HG03025 (cell line): ENCODE measurements at regions not wholly inside any gene's neighbourhood (a gene's known extent, or its start where the extent isn't known, plus 50 kb on each side); places are given as distances from the start of the nearest gene placed in this dataset.

Source experiments
- ATAC-seq: cut with Tn5 transposase; IDR thresholded peaks from one replicate; pipeline ENCODE4 v1.9.1; 2021; ENCODE audit warnings: mild to moderate bottlenecking, moderate library complexity; ENCODE audit not compliant: unreplicated experiment, low FRiP score

DNA sequence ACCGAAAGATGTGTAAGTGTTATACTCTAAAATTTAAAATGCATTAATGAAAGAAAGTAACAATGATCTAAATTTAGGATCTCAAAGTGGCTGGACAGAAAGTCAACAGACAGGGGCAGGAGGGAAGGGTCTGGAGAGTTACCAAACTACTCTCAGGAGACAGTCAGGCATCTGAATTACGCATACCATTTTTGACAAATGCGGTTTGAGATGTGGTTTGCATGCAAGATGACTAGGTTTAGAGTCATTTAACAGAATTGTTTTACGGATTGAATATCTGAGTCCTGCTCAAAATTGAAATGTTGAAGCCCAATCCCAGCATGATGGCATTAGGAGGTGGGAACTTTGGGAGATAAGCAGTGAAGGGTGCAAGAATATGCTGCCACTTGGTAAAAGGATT, 314.1 kb downstream of the WDR11 start:
- no peak for ATAC-seq

DNA sequence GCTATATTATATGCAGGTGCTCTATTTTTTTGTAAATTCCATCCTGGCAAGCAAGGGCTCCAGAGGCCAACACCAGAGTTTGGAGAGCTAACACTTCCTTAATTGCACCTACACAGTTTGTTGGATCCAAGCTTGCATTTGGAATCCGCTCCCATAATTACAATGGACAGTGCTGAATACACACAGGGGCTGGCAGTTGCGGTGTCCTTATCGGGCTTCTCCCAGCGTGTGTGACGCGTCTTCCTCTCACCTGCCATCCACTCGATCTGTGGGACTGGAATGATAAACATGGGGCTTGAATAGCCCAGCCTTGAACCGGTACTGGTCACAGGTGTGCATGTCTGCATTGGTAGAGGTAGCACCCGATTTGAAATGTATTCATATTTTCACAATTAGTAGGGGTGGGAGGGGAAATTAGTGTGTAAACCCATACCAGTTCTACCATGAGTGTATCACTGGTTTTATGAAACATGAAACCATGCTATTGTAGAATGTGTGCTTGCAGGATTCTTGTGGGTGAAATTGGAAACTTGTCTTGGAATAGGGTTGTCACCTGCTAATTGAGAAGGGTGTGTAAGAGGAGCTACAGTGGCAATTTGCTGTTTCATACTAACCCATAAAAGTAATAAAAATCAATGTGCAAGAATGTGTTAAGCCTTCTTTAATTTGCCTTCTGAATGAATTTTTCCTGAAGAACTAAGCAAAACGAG, 316.5 kb downstream of the WDR11 start:
- no peak for ATAC-seq

DNA sequence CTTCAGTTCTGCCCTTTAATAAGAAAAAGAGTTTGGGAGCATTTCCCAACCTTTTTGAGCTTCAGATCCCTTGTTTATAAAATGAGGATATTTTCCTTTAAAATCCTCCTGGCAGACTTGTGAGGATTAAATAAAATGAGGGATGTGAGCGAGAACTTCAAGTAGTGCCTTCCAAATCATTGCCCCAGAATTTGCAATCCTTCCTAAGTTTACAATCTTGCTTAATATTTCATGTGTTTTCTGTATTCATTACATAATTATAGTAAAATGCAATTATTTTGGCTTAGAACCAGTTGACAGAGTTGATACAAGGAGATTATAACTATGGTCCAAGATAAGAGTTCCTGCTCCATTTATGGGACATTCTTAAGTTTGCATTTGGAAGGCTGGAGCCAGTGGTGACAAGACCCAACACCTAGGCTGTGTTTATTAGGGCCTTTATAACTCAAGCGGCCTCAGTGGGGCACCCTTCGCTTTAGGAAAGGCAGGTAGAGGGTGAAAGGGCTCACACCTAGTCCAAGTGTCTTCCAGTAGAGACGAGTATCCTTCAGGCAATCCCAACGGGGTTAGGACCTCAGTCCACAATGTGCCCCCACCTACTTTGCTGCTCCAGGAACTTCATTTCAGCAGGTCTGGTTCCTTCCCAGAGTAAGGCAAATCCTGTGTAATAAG, 317.5 kb downstream of the WDR11 start:
- no peak for ATAC-seq

DNA sequence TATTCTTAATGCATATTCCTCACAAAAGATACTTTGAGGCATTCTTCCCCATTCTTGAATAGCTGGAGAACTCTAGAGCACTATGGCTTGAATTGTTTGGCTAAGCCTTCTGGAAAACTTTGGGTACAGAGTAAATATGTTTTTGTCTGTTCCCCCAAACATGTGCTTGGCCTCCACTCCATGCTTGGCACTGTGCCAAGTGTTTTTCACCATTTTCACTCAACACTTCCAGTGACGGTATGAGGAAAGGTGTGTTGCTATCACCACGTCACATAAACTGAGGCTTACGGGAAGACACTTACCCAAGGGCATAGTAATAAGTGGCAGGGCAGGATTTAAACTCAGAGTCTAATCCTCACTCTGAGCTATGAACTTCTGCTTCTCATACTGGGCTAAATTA, 318.2 kb downstream of the WDR11 start:
- no peak for ATAC-seq

DNA sequence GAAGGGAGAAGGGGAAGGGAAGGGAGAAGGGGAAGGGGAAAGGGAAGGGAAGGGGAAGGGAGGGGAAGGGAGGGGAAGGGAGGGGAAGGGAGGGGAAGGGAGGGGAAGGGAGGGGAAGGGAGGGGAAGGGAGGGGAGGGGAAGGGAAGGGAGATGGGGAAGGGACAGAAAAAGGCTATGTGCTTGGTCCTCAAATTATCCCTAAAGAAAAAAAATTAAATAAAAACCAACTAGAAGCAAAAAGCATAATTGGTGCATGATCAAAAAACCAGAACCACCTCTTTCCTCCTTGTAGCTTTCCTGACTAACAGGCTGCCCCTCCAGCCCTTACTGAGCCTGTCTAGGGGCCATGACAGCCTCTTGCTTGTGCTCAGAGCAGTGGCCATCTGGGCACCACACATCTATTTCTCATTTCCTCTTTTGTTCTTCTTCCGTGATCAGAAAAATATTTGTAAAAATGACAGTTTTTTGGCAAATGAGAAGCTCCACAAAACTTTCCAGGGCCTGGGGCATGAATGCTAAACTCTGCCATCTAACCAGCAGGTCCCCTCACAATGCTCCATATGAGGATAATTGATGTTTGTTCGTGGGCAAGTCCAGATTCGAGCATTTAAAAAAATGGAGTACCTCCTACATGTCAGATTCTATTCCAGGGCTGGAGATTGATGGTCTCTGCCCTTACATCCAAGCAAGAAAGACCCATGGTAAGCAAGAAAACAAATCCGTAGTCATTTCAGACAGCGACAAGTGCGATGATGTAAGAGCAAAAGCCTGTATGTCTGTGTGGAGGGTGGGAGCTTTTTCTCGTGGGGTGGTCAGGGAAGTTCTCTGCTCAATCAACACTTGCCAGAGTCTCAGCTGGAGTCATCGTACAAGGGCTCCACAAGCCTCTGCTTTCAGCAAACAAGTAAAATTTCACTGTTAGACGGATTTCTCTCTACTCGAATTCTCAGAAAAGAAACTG, 320.9 kb downstream of the WDR11 start:
- no peak for ATAC-seq

DNA sequence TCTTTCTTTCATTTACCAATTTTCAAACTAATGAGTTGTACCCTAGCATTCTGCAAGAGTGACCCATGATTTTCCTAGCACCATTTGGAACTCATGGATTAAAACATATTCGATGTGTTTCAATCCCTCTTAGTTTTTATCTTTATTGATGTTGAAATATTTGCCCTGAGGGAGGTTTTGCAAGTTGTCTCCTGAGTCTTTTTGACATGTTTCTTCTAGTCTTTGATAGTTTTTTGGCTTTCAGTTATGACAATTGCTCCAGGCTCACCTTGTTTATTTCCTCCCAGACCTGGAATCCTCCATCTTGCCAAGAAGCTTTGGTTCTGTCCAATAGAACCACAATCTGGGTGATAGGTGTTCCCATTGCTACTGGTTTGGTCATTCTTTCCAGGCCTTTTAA, 327.8 kb downstream of the WDR11 start:
- ATAC-seq, result no peak

DNA sequence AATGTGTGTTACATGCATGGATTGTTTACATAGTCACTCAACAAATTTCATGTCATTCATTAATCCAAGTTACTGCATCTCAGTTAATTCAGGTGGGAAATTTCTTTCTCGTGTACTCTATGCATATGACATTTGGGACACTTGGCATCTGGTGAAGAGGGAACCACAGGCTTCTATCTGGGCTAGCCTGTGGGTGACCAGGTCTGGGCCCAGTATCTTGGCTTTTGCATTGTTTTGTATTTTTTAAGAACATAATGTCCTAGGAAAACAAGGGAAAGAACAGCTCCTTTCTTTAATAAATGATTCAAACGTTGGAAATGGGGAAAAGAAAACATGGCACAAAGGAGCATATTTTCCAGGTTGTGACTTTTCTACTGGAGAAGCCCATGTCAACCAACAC, 331.1 kb downstream of the WDR11 start:
- ATAC-seq, result no peak

DNA sequence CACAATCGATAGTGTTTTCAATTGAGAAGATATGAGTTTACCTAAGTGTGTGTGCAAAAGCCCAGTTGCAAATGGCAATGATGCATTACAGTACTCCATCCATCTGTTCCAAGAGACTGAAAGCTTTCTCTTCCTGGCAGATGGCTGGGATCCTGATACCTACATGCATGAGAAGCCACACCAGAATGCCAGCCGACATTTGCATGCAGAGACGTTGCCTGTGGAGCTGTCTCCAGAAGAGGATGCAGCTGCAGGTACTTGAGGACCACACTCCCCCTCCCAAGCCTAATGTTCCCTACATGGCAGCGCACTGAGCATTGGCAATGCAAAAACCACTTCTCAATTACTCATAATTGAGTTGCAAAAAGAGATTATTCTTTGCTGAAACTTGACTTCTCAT, 332.1 kb downstream of the WDR11 start:
- ATAC-seq, result no peak

DNA sequence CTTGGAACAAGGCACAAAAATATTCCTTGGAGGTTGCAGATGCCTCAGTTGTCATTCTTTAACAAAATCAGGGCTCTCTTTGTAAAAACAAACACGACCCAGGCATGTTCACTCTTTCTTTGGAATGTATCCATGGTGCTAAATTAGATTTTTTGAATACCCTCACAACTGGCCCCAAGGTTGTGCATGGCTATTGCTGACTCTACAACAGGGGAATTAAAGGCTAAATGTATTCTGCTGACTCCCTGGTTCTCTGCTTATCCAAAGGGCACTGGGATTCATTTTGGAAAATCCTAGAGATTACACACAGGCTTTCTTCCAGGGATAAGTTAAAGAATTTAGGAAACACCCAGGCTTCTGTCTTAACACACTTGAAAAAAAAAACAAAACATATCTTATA, 332.5 kb downstream of the WDR11 start:
- no peak for ATAC-seq

DNA sequence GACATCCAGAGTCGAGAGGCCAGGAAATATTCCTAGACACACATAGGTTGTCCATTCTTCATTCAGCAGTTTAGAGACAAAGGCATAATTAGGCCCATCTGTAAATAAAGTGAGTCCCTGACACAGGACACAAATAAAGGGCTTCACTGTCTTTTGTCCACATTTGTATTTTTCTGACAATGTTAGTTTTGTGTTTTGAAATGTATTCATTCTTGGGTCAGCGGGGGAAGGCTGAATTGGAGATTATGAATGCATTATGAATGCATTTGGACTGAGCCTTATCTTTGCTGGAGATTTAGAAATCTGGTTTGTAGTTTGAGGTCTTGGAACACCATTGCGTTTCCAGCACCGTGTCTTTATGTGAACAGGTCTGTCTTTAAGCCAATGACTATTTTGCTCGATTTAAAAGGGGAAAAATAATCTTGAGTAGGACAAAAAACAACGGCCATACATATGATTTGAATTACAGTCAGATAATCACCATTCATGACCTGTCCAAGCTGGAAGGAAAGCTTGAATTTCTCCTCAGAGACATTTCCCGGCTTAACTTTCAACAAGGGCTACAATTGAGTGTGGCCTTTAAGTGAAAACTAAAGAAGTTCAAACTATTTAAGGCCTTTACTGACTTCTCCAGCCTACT, 334.8 kb downstream of the WDR11 start:
- no peak for ATAC-seq

DNA sequence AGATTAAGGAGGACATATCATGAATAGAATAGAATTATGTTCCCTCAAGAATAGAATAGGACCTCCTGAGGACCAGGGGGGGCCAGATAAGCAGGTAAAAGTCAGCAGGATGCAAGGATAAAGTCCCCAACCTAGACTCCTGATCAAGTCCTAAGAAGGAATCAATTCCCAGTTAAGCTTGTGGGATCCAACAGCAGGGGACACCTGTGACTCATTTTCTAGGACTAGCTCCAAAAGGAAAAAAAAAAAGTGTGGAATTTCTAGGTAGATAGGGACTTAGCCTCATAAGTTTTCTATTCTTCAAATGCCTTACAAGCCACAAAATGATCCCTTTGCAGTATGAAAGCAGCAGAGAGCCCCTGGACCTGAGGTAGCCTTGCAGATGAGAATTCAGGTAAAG, 336.2 kb downstream of the WDR11 start:
- no peak for ATAC-seq

DNA sequence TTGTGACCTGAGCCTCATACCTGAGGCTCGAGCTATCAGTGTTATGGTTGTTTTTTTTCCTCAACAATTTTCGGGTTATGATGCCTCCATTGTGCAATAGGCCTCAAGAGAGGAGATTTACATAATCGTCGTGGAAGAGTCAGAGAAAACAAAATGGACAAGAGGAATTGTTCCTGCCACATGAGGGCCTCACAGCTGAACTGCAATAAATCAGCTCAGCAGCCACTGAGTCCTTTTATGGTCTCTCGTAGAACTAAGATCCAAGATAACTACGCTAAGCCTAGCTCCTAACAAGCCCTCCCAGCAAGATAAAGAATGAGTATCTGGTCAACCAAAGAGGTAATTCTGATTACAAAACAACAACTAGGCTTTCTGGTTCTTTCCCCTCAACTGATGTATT, 336.8 kb downstream of the WDR11 start:
- ATAC-seq, result no peak

DNA sequence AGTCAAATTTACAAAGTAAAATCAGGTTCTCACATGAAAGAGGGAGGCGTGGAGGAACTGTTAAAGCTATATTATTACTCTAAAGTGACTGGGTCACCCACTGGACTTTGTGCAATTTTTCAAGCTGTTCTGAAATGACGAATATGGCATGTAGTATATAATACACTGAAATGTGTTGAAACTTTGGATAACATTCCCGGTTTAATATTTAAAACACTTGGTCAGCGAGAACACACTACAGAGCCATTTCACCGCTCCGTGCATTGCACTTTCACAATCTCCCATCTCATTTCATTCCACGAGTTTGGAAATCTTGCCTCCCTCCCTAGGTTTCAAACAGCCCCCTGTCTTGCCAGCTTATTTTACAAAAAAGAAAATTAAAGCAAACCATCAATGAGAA, 337.9 kb downstream of the WDR11 start:
- ATAC-seq, result no peak

DNA sequence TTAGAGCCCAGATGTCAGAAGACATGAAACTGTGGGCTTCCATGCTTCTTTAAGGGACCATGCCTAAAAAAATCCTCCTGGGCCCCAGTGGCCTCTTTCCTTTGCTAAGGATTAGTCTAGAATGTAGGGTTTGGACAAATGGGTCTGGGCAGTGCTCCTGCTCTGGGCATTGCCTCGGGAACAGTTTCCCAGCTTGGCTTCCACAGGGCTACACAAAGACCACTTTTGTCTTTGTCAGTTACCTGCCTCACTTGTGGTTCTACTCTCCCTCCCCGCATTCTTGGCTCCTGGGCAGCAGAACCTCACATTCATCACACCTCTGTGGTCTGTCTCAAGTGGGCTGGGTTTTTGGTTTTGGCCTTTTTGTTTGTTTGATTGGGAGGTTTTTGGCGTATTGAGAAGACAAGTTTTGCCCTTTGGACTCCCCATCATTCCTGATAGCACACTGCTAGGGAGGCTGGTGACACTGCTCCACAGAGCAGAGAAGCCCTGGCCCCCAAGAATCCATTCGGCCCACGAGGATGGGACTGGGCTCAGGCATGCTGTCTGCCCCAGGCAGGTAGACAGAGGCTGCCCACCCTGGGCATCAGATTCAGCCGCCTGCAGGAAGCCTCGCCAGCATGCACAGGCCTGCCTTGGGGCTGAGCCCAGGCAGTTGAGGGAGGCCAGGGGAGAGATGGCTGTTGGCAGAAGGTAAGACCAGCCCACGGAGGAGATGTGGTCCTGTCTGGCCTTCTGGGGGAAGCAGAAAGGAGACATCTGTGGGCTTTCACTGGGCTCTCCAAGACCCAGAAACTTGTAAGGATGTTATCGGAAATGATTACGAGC, 343.7 kb downstream of the WDR11 start:
- no peak for ATAC-seq

DNA sequence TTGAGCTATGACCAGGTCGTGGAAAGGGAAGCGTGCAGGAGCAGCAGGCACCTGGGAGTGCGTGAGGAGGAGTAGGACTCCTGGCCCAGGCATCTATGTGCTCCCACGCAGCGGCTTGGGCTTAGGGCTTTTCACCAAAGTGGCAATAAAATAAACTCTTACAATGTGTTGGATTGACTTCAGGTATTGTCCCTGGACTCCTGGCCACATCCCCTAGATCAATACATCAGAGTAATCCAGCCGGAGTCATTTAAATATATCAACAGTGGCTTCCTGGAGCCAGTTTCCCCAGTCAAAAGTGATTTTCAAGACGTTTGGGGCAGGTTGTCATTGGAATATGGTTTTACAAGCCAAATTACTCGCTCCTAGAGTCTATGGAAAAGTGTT, 344.4 kb downstream of the WDR11 start:
- ATAC-seq, result no peak

DNA sequence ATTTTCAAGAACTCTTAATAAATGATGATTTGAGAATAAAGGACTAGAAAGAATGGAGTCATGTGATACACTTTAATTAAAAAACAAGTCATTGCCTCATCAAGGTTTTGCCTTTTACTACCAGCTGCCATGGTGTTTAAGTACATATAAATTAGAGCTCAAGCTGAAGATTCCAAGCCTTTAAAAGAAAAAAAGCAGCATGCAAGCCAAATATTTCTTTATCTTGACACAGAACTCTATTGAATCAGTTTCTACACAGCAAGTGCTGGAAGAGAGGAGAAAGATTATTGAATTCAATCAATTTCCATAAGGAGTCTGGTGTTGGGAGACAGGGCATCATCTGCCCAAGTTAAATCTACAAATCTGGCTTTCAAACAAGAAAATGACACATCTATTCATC, 347.9 kb downstream of the WDR11 start:
- ATAC-seq, result no peak

DNA sequence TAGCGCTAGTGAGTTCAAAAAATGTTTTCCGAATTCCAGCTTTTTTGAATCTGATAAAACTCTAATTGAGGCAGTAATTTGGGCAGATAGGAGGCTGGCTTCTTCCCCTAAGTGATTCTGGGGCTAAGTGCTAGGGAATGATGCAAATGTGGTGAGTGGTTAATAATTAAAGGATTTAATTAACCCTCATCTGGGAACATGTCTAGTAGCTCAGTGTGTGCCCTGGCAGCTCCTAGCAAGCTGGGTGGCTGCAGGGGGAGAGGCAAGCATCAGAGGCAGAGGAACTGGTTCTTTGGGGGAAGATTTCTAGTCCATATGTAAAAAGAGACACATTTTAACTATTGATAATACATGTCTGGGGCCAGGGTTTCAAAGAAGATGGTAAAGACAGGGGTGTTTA, 354.5 kb downstream of the WDR11 start:
- ATAC-seq, result no peak

DNA sequence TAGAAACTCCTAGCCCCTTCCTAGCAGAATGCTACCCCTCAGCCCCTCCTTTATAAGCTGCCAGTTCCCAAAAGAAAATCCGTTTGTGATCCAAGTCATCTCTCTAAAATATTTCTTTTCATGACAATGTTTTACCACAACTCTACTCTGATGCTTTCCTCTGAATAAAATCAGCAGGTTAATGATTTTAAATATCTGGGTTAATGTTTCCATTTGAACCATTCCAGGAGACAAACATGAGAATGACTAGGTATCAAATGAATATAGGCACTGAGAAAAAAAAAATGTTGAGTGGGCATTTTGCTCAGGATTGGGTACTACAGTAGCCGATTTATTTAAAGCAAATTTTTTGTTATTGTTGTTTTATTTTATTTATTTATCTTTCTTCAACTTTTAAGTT, 360.3 kb downstream of the WDR11 start:
- no peak for ATAC-seq

DNA sequence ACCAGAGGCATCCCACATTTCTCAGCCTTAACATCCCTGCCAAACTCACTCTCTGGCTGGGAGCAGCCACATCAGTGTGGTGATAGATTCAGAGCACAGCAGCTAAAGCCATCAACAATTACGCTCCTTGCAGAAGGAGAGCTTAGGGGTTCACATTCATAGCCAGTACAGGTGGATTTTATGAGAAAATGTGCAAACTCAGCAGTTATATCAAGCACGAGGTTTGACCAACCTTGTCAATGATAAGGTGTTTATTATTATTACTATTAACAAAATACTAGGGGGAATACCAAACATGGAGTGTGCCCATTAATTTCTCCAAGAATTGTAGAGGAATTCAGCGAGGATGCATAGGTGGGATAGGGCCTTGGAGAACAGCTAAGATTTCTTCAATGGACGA, 362.3 kb downstream of the WDR11 start:
- no peak for ATAC-seq

DNA sequence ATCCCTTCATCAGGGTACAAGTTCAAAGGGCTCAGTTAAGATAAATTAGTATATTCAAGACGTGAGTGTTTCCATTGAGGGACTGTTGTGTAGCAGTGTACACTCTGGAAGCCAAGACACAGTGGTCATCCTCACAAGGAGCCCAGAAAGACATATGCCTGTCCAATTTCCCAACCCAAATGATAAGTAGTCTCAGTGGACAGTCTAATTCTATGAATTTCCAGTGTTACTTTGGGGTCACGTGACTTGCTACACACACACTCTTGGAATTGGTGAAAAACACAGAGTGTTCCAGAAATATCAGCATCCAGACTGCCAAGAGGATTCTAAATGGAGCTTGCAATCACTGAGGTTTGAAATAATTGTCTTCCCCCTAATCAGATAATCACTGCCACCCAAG, 365.1 kb downstream of the WDR11 start:
- ATAC-seq, result no peak
